KMS-11 (cell line): ENCODE measurements at regions not wholly inside any gene's neighbourhood (a gene's known extent, or its start where the extent isn't known, plus 50 kb on each side); places are given as distances from the start of the nearest gene placed in this dataset.

Experiments
- H2AFZ ChIP-seq: fragments of 200-600 bp; sonication (generic); 2 replicates; pipeline ENCODE4 v1.6.1; 2016; ENCODE audit warnings: antibody characterized with exemption, mixed run types, low read depth
- H3K27ac ChIP-seq: fragments of 200-600 bp; sonication (generic); 2 replicates; pipeline ENCODE4 v1.6.1; 2016; ENCODE audit warnings: mild to moderate bottlenecking, mixed run types
- H3K27me3 ChIP-seq: fragments of 200-600 bp; sonication (generic); 2 replicates; pipeline ENCODE4 v1.6.1; 2017; ENCODE audit warnings: mild to moderate bottlenecking, low read depth, mixed run types, moderate library complexity; ENCODE audit not compliant: insufficient read depth
- H3K36me3 ChIP-seq: fragments of 200-600 bp; sonication (generic); 2 replicates; pipeline ENCODE4 v1.6.1; 2017; ENCODE audit warnings: mild to moderate bottlenecking, mixed run types; ENCODE audit not compliant: insufficient read depth
- H3K4me1 ChIP-seq: fragments of 200-600 bp; sonication (generic); 2 replicates; pipeline ENCODE4 v1.6.1; 2016; ENCODE audit warnings: mild to moderate bottlenecking, low read depth, mixed run types; ENCODE audit not compliant: poor library complexity, severe bottlenecking
- H3K4me2 ChIP-seq: fragments of 200-600 bp; sonication (generic); 2 replicates; pipeline ENCODE4 v1.7.0; 2016; ENCODE audit warnings: mild to moderate bottlenecking, mixed run types
- H3K4me3 ChIP-seq: fragments of 200-600 bp; sonication (generic); IDR thresholded peaks from 2 replicates; pipeline ENCODE4 v1.6.1; 2017; ENCODE audit warnings: low read depth, low read length, mixed read lengths; ENCODE audit not compliant: insufficient read depth
- H3K79me2 ChIP-seq: fragments of 200-600 bp; sonication (generic); 2 replicates; pipeline ENCODE4 v1.6.1; 2016; ENCODE audit warnings: low read depth, mixed run types; ENCODE audit not compliant: insufficient read depth
- H3K9ac ChIP-seq: fragments of 200-600 bp; sonication (generic); 2 replicates; pipeline ENCODE4 v1.6.1; 2016; ENCODE audit warnings: mild to moderate bottlenecking, mixed run types
- H4K20me1 ChIP-seq: fragments of 200-600 bp; sonication (generic); 2 replicates; pipeline ENCODE4 v1.6.1; 2016; ENCODE audit warnings: mild to moderate bottlenecking, mixed run types; ENCODE audit not compliant: insufficient read depth
- CTCF ChIP-seq: fragments of 200-600 bp; sonication (generic); conservative IDR thresholded peaks from 2 replicates; pipeline ENCODE4 v1.6.1; 2017; ENCODE audit warnings: low read depth, mild to moderate bottlenecking, antibody characterized with exemption, low read length, moderate library complexity, mixed read lengths

- no peak for TF ChIP-seq CTCF
- H3K36me3 ChIP-seq, result no peaks in the 10 kb centered on the region
- H3K9ac ChIP-seq, result no peak overlapping the region
- H3K4me3 ChIP-seq, result no peak overlapping the region
- H4K20me1 ChIP-seq, result no peaks in the 10 kb centered on the region
- no peak overlapping the region for H3K27ac ChIP-seq
- no peaks in the 10 kb centered on the region for H3K79me2 ChIP-seq
- no peaks in the 10 kb centered on the region for H3K4me1 ChIP-seq
- no peak overlapping the region for H3K4me2 ChIP-seq
- no peaks in the 10 kb centered on the region for H3K27me3 ChIP-seq
- H2AFZ ChIP-seq, result no peak overlapping the region
These were observed 61.9 kb upstream of the ELL2 start for GRCh38 chr5:96023518-96023917.

- no peaks in the 10 kb centered on the region for H3K79me2 ChIP-seq
- H2AFZ ChIP-seq, result no peak overlapping the region
- H3K4me2 ChIP-seq, result no peak overlapping the region
- H3K4me3 ChIP-seq, result no peak overlapping the region
- H3K27ac ChIP-seq, result no peak overlapping the region
- H3K9ac ChIP-seq, result no peak overlapping the region
- H3K27me3 ChIP-seq, result no peaks in the 10 kb centered on the region
- no peak for TF ChIP-seq CTCF
- no peaks in the 10 kb centered on the region for H3K4me1 ChIP-seq
- H3K36me3 ChIP-seq, result no peaks in the 10 kb centered on the region
- H4K20me1 ChIP-seq, result no peaks in the 10 kb centered on the region
These were observed 61.3 kb upstream of the ELL2 start for GRCh38 chr5:96022971-96023370.

DNA sequence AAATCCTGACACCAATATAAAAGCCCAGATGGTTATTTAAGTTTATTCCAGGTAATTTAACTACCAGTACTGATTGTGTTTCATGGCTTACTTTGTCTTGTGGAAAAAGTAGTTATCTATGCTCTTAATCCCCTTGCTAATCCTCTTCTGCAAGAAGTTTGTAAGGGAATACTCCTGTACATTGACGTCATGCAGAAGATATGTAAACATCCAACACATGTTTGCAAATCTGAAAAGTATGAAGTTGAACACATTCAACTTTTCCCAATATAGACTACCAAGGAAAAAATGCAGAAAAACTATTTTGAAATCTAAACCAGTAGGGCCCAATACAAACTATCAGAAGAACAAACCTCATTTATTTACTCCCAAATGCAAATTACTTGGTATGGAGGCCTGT is 56.3 kb upstream of the ELL2 start:
- no peak overlapping the region for H2AFZ ChIP-seq
- no peak overlapping the region for H3K27ac ChIP-seq
- H3K4me3 ChIP-seq, result no peak overlapping the region
- no peaks in the 10 kb centered on the region for H3K27me3 ChIP-seq
- no peak for TF ChIP-seq CTCF
- no peak overlapping the region for H3K9ac ChIP-seq
- no peaks in the 10 kb centered on the region for H3K79me2 ChIP-seq
- H3K4me2 ChIP-seq, result no peak overlapping the region
- H3K36me3 ChIP-seq, result no peaks in the 10 kb centered on the region
- H3K4me1 ChIP-seq, result no peaks in the 10 kb centered on the region
- no peaks in the 10 kb centered on the region for H4K20me1 ChIP-seq

DNA sequence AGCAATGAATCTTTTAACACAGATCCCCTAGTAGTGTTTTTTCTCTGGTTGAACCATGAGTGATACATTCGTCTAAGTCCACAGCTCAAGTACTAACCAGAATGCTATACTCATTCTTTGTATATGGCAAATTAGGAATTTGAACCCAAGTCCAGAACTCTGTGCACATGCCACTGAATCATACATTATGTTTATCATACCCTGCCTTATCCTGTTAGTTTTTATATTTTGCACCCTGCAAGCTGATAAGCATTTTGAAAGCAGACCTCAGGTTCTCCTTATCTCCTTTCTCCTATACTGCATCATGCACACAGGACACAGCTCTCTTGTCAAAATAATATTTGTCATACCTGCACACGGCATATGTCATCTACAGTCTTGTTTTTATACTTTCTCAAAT is 54.6 kb upstream of the ELL2 start:
- Histone ChIP-seq H2AFZ (no peak overlapping the region), H4K20me1 (no peaks in the 10 kb centered on the region), H3K4me1 (no peaks in the 10 kb centered on the region), H3K36me3 (no peaks in the 10 kb centered on the region), H3K27me3 (no peaks in the 10 kb centered on the region), H3K9ac (no peak overlapping the region), H3K27ac (no peak overlapping the region), H3K79me2 (no peaks in the 10 kb centered on the region), H3K4me2 (no peak overlapping the region), H3K4me3 (no peak overlapping the region)
- TF ChIP-seq CTCF, result no peak

DNA sequence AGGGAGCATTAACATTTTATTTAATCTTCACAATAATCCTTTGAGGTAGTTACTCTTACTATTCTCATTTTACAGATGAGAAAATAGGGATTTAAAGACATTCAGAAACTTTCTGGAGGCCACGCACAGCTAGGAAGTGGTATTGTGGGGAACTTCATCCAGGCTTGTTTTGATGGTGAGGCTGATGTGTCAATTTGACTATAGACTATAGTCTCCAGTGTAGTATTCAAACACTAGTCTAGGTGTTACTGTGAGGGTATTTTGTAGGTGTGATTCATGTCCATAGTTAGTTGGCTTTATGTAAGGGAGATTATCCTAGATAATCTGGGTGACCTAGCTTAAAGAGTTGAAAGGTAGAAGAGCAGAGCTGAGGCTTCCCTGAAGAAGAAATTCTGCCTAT is 54.1 kb upstream of the ELL2 start:
- H3K4me2 ChIP-seq, result no peak overlapping the region
- H3K27me3 ChIP-seq, result no peaks in the 10 kb centered on the region
- no peak overlapping the region for H2AFZ ChIP-seq

More for the DNA sequence above, 54.1 kb upstream of the ELL2 start:
- Histone ChIP-seq H3K4me3 (no peak overlapping the region), H3K27ac (no peak overlapping the region), H3K4me1 (no peaks in the 10 kb centered on the region), H3K36me3 (no peaks in the 10 kb centered on the region), H3K9ac (no peak overlapping the region), H3K79me2 (no peaks in the 10 kb centered on the region), H4K20me1 (no peaks in the 10 kb centered on the region)
- no peak for TF ChIP-seq CTCF
